Activated CD4-positive, alpha-beta T cell treated with anti-CD3 and anti-CD28 coated beads, Interleukin-2, amount 10 ng/mL, durations not matched to agents 24 days and 14 days (primary cell): ENCODE measurements at regions not wholly inside any gene's neighbourhood (a gene's known extent, or its start where the extent isn't known, plus 50 kb on each side); places are given as distances from the start of the nearest gene placed in this dataset.

Experiments
- DNase-seq: peaks from one replicate; pipeline ENCODE4 v3.0.0; 2022
- H3K27ac Mint-ChIP-seq: one replicate; pipeline ENCODE4 v1.8.0; 2022; ENCODE audit warnings: mild to moderate bottlenecking, mixed read lengths
- H3K27me3 Mint-ChIP-seq: one replicate; pipeline ENCODE4 v1.8.0; 2022; ENCODE audit warnings: mixed read lengths
- H3K36me3 Mint-ChIP-seq: one replicate; pipeline ENCODE4 v1.8.0; 2022; ENCODE audit warnings: low read depth, mild to moderate bottlenecking, mixed read lengths
- H3K4me1 Mint-ChIP-seq: one replicate; pipeline ENCODE4 v1.8.0; 2021; ENCODE audit warnings: mixed read lengths
- H3K4me3 Mint-ChIP-seq: one replicate; pipeline ENCODE4 v1.8.0; 2022; ENCODE audit warnings: mild to moderate bottlenecking, moderate library complexity, mixed read lengths
- H3K9me3 Mint-ChIP-seq: one replicate; pipeline ENCODE4 v1.8.0; 2021; ENCODE audit warnings: mixed read lengths
- intact Hi-C: fragments of 100-400 bp; cut with micrococcal nuclease; formaldehyde crosslinking; loops from one replicate; pipeline ENCODE4 v1.15.1; 2023

- Mint-ChIP-seq H3K9me3 (no peaks in the 10 kb centered on the region), H3K36me3 (no peaks in the 10 kb centered on the region), H3K27me3 (no peaks in the 10 kb centered on the region), H3K4me1 (no peaks in the 10 kb centered on the region), H3K4me3 (no peak overlapping the region), H3K27ac (no peak overlapping the region)
- no peak for DNase-seq
- intact Hi-C loops = no loop called here
These were observed 488.0 kb downstream of the PRELID2 start for GRCh38 chr5:145347026-145347616.

- H3K4me3 Mint-ChIP-seq = no peak overlapping the region
These were observed 489.4 kb downstream of the PRELID2 start for GRCh38 chr5:145345511-145346287.

GRCh38 chr5:145341842-145342241 lies 493.3 kb downstream of the PRELID2 start:
- H3K4me1 Mint-ChIP-seq = no peaks in the 10 kb centered on the region
- no peak overlapping the region for H3K27ac Mint-ChIP-seq
- DNase-seq = no peak
- H3K27me3 Mint-ChIP-seq = no peaks in the 10 kb centered on the region
- H3K9me3 Mint-ChIP-seq = no peaks in the 10 kb centered on the region
- no peak overlapping the region for H3K4me3 Mint-ChIP-seq
- no peaks in the 10 kb centered on the region for H3K36me3 Mint-ChIP-seq
- intact Hi-C loops = no loop called here

More at GRCh38 chr5:145345511-145346287, 489.4 kb downstream of the PRELID2 start:
- H3K4me1 Mint-ChIP-seq = no peaks in the 10 kb centered on the region
- DNase-seq = no peak
- no peaks in the 10 kb centered on the region for H3K36me3 Mint-ChIP-seq
- intact Hi-C loops = no loop called here
- no peaks in the 10 kb centered on the region for H3K9me3 Mint-ChIP-seq
- no peak overlapping the region for H3K27ac Mint-ChIP-seq
- no peaks in the 10 kb centered on the region for H3K27me3 Mint-ChIP-seq

- Mint-ChIP-seq H3K4me1 (no peaks in the 10 kb centered on the region), H3K4me3 (no peak overlapping the region), H3K36me3 (no peaks in the 10 kb centered on the region), H3K27ac (no peak overlapping the region), H3K27me3 (no peaks in the 10 kb centered on the region), H3K9me3 (no peaks in the 10 kb centered on the region)
- DNase-seq = no peak
- intact Hi-C loops = no loop called here
These were observed 495.0 kb downstream of the PRELID2 start for GRCh38 chr5:145340099-145340498.

GRCh38 chr5:145324767-145325479 lies 510.2 kb downstream of the PRELID2 start:
- H3K4me3 Mint-ChIP-seq = no peak overlapping the region
- H3K4me1 Mint-ChIP-seq = no peaks in the 10 kb centered on the region
- H3K27me3 Mint-ChIP-seq = no peaks in the 10 kb centered on the region
- H3K27ac Mint-ChIP-seq = no peak overlapping the region
- intact Hi-C loops = no loop called here
- no peak for DNase-seq
- no peaks in the 10 kb centered on the region for H3K36me3 Mint-ChIP-seq
- peaks cover 6% of the 10 kb centered on the region for H3K9me3 Mint-ChIP-seq

- no peak overlapping the region for H3K4me3 Mint-ChIP-seq
- no peaks in the 10 kb centered on the region for H3K36me3 Mint-ChIP-seq
- H3K27ac Mint-ChIP-seq = no peak overlapping the region
- intact Hi-C loops = no loop called here
- peaks cover 6% of the 10 kb centered on the region for H3K9me3 Mint-ChIP-seq
- no peaks in the 10 kb centered on the region for H3K27me3 Mint-ChIP-seq
- DNase-seq = no peak
- H3K4me1 Mint-ChIP-seq = no peaks in the 10 kb centered on the region
These were observed 511.0 kb downstream of the PRELID2 start for GRCh38 chr5:145324101-145324500.

- Mint-ChIP-seq H3K27me3 (no peaks in the 10 kb centered on the region), H3K4me1 (no peaks in the 10 kb centered on the region), H3K36me3 (no peaks in the 10 kb centered on the region), H3K27ac (no peak overlapping the region), H3K9me3 (peaks cover 2% of the 10 kb centered on the region), H3K4me3 (no peak overlapping the region)
- intact Hi-C loops = no loop called here
- DNase-seq = no peak
These were observed 518.9 kb downstream of the PRELID2 start for GRCh38 chr5:145316282-145316681.

- no peaks in the 10 kb centered on the region for H3K9me3 Mint-ChIP-seq
These were observed 527.2 kb downstream of the PRELID2 start for GRCh38 chr5:145307866-145308382.

GRCh38 chr5:145295236-145295835 lies 539.8 kb downstream of the PRELID2 start:
- Mint-ChIP-seq H3K27ac (no peak overlapping the region), H3K9me3 (peaks cover 4% of the 10 kb centered on the region), H3K27me3 (no peaks in the 10 kb centered on the region), H3K36me3 (no peaks in the 10 kb centered on the region), H3K4me3 (no peak overlapping the region), H3K4me1 (no peaks in the 10 kb centered on the region)
- no peak for DNase-seq
- intact Hi-C loops = no loop called here

More at GRCh38 chr5:145307866-145308382, 527.2 kb downstream of the PRELID2 start:
- Mint-ChIP-seq H3K27me3 (no peaks in the 10 kb centered on the region), H3K27ac (no peak overlapping the region), H3K36me3 (no peaks in the 10 kb centered on the region), H3K4me1 (no peaks in the 10 kb centered on the region), H3K4me3 (no peak overlapping the region)
- intact Hi-C loops = no loop called here
- DNase-seq = no peak

GRCh38 chr5:145294331-145294730 lies 540.8 kb downstream of the PRELID2 start:
- no peak for DNase-seq
- Mint-ChIP-seq H3K4me1 (no peaks in the 10 kb centered on the region), H3K27ac (no peak overlapping the region), H3K36me3 (no peaks in the 10 kb centered on the region), H3K4me3 (no peak overlapping the region), H3K9me3 (peaks cover 2% of the 10 kb centered on the region), H3K27me3 (no peaks in the 10 kb centered on the region)
- intact Hi-C loops = no loop called here

GRCh38 chr5:145293716-145294115 lies 541.4 kb downstream of the PRELID2 start:
- no peaks in the 10 kb centered on the region for H3K4me1 Mint-ChIP-seq
- no peaks in the 10 kb centered on the region for H3K36me3 Mint-ChIP-seq
- no peaks in the 10 kb centered on the region for H3K9me3 Mint-ChIP-seq
- DNase-seq = no peak
- H3K4me3 Mint-ChIP-seq = no peak overlapping the region
- no peaks in the 10 kb centered on the region for H3K27me3 Mint-ChIP-seq
- H3K27ac Mint-ChIP-seq = no peak overlapping the region
- intact Hi-C loops = no loop called here

GRCh38 chr5:145292278-145292677 lies 542.9 kb downstream of the PRELID2 start:
- no peaks in the 10 kb centered on the region for H3K4me1 Mint-ChIP-seq
- intact Hi-C loops = no loop called here
- no peaks in the 10 kb centered on the region for H3K9me3 Mint-ChIP-seq
- DNase-seq = no peak
- no peak overlapping the region for H3K4me3 Mint-ChIP-seq
- no peaks in the 10 kb centered on the region for H3K36me3 Mint-ChIP-seq
- H3K27me3 Mint-ChIP-seq = no peaks in the 10 kb centered on the region
- H3K27ac Mint-ChIP-seq = no peak overlapping the region

- Mint-ChIP-seq H3K36me3 (no peaks in the 10 kb centered on the region), H3K27ac (no peak overlapping the region)
- intact Hi-C loops = no loop called here
These were observed 551.9 kb downstream of the PRELID2 start for GRCh38 chr5:145283141-145283810.

More at GRCh38 chr5:145283141-145283810, 551.9 kb downstream of the PRELID2 start:
- DNase-seq = no peak
- H3K9me3 Mint-ChIP-seq = no peaks in the 10 kb centered on the region
- H3K27me3 Mint-ChIP-seq = no peaks in the 10 kb centered on the region
- no peaks in the 10 kb centered on the region for H3K4me1 Mint-ChIP-seq
- no peak overlapping the region for H3K4me3 Mint-ChIP-seq
